Stimulated activated CD8-positive, alpha-beta memory T cell treated with anti-CD3 and anti-CD28 coated beads, Interleukin-15, amount 100 ng/mL, for 24 hours (primary cell): ENCODE measurements at regions not wholly inside any gene's neighbourhood (a gene's known extent, or its start where the extent isn't known, plus 50 kb on each side); places are given as distances from the start of the nearest gene placed in this dataset.

ENCODE experiments used
- DNase-seq: peaks from one replicate; pipeline ENCODE4 v3.0.0-alpha.2; 2020; ENCODE audit warnings: low read depth

DNA sequence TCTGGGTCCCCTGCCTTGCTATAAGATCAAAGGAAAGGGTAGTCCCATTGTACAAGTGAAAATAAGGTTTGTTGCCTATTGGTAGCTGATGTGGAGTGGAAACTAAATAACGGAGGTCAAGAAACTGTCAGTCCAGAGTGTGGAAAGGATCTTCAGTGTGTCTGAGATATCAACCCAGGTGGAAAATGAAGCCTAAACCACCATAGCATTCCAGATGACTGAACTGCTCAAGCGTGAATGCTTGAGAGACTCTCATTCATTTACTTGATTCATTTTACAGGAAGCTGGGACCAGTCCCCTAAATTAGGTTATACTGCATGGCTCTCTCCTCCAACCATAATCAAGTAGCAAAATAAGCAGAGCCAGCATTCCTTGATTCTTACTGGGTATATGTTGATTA is 116.0 kb upstream of the SLC28A3 start:
- no peak for DNase-seq

DNA sequence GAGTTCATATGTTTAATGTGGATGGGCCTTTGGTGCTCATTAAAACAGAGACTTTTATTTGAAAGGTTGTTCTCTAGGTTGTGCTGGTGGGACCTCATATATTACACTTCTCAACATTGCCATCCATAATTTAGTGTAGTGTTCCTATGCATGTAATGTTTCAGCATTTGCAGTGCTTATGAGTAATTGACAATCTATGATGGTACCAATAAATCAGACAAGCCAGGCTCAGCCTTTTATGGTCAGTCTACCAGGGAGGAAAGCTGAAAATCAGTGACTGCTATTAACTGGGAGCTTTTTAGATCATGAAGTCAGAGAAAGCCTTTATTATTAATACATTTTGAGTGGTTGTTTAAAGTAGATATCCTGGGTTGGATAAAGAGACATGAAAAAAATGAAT is 120.1 kb upstream of the SLC28A3 start:
- DNase-seq = no peak

DNA sequence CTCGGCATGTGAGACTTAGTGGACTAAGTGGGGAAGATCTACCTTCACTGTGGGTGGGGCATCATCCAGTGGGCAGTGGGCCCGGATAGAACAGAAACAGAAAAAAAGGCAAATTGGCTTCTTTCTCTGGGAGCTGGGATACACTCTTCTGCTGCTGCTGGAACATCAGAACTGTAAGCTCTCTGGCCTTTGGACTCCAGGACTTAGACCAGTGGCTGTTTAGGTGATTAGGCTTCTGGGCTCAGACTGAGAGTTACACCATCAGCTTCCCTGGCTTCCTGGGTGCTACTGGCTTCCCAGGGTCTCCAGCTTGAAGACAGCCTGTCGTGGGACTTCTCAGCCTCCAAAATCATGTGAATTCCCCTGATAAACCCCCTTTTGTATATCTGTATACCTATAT is 122.7 kb upstream of the SLC28A3 start:
- DNase-seq = no peak

GRCh38 chr9:84466580-84467285 is 126.2 kb upstream of the SLC28A3 start:
- no peak for DNase-seq

DNA sequence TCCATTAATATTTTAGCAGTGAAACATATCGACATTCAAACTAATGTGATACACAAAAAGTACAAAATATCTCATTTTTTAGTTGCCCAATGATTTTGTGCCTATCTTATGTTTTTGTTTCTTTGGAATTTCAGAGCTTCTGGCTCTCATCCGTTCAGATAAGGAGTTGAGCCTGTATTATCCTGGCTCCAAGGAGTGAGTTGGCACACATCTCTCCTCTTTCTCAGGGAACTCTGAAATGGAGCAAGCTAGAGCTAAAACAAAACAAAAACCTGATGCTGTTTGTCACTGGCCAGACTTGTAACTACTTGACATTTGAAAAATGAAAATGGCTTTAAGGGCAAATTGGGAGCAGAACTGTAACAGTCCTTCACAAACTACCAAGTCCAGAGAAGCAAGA is 131.3 kb upstream of the SLC28A3 start:
- no peak for DNase-seq

- no peak for DNase-seq
Measured at GRCh38 chr9:84478996-84479395, 138.4 kb upstream of the SLC28A3 start.

- no peak for DNase-seq
Measured at GRCh38 chr9:84480071-84480470, 139.5 kb upstream of the SLC28A3 start.

DNA sequence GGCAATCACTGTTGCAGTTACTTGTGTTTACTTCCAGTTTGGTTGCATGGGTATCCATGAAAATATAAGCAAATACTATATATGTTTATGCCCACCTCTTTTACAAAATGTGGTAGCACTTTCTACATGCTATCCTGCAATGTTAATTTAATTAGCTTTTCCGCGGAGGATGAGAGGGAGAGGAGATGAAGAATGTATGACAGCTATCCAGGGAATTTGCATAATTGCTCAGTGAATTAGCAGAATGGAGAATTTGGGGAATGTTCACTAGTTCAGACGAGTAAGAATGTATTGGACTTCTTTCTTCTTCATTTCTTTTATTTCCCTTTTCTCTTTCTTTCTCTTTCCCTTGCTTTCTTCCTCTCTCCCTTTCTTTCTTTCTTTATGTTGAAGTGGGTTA is 140.7 kb upstream of the SLC28A3 start:
- DNase-seq = no peak

DNA sequence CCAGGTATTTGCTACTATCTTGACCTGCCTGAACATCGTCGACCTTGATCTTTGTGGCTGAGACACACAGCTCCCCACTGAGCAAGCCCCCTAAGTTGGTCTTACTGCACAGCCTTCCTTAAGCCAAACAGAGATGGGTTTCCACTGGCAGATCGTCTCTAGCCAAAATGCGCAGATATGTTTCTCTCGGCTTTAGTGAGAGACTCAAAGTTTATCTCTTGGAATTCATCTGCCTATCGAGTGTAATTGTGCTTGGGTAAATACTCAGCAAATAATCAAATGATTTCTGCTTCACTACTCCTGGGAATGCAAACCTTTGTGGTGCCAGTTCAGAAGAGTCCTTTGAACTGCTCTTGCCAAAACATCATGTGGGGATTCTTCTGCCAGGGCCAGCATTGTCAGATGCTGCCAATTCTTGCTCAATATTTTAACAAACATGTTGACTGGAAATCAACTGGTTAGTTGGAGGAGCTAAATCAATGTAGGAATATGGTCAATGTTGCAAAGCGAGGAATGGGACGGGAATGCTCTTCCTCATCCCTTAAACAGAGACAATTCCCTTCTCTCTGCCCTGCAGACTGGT is 141.2 kb upstream of the SLC28A3 start:
- DNase-seq = no peak

GRCh38 chr9:84482607-84483006 is 142.0 kb upstream of the SLC28A3 start:
- no peak for DNase-seq

- no peak for DNase-seq
Measured at GRCh38 chr9:84484172-84484571, 143.6 kb upstream of the SLC28A3 start.

DNA sequence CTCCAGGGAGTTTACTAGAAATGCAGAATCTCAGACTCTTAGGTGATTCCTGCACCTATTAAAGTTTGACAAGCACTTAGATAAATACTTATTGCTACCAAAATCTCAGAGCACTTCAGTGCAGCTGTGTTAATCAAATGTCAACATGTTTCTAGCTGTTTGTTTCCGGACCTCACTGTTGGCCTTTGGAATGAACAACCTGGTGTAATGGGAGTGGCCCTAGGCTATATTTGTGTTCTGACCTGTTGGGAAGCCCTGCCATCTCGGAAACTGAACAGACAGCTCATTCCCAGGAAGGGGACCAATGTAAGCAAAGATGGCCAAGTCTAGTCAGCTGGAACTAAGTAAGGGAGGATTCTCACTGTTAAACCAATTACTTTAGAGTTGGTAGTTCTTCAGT is 145.0 kb upstream of the SLC28A3 start:
- DNase-seq = no peak

DNA sequence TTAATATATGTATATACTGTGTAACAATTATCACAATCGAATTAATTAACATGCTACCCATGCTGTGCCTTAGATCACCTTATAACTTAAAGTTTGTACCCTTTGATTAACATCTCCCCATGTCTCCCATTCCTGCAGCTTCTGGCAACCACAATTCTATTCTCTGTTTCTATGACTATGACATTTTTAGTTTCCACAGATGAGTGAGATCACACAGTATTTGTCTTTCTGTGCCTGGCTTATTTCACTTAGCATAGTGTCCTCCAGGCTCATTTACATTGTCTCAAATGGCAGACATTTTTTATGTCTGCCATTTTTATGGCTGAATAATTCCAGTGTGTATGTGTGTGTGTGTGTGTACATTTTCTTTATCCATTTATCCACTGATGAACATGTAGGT is 146.1 kb upstream of the SLC28A3 start:
- no peak for DNase-seq

DNA sequence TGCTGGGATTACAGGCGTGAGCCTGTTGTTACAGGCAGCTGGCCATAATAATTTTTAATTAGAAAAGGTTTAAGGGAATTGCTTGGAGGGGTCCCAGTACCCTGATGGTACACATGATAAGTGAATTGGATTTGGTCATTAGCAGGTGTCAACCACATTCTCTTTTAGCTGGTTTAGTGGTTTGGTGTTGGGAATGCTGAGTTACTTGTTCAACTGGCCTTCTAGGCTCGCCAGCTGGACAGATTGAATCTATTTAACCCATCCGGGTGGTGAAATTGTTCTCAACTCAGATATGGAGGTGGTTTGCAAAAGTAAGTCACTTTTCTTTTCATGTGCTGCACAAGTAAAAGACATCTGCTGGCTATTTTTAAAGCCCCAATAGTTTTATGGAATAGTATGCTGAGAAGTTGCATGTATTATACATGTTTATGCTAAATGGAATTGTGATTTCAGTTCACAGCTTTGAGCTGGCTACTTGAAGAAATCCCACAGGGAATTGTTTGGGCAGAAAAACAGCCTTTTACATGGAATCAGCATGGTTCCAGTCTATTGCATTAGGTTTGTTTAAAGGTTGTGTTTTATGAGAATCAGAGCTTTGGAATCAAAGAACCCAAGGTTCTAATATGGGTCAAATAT is 149.8 kb upstream of the SLC28A3 start:
- no peak for DNase-seq

DNA sequence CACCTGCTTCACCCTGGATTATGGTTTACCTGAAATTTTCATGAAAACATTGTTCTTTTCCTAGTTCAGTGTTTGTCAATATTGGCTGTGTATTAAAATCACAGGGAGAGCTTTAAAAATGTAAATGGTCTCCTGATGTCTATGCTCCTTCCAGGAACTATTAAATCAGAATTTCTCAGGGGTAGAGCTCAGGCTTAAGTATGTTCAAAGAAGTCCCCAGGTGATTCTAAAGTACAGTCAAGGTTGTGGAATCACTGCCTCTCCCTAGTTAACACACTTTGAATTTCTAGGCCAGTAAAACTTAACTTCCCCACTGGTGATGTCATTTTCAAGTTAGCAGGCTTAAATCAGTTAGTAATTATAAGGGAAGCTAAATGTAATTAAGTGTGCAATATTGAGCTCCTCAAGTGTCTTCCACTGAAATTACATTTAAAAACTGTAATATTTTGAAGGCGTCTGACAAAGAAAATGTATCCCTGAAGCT is 150.3 kb upstream of the SLC28A3 start:
- no peak for DNase-seq

DNA sequence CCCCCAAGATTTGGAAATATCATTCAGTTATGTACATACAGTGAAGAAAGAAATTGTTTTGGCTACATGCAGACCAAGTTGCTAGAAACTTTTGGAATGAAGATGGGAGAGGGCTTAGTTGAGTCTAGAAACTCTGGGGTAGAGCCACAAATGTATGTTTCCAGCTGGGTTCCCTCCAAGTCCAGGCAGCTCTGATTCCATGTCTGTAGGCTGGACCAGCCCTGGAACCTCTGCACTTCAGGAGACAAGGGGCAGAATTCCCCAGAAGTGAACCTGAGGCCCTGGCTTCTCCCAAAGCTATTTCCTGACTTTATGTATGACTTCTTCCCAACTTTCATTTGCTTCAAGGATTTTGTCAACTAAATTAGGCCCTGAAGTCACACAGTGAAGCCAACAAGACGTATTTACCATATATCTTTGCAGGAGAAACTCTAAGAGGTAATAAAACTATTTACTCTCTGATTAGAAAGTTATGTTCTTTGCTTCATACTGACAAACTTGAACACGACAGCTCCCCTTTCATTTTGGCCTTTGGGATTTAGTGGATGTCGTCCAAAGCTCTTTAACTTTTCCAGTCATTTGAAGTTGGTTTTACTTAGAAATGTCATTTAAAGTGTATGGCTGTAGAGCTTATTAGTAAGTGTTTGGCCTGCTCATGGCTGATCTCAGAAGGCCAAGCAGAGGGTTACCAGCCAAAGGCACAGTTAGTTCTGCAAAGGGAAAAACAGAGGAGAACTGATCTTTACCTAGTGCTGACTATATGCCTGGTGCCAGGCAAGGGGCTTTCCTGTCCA is 152.0 kb upstream of the SLC28A3 start:
- DNase-seq = no peak

DNA sequence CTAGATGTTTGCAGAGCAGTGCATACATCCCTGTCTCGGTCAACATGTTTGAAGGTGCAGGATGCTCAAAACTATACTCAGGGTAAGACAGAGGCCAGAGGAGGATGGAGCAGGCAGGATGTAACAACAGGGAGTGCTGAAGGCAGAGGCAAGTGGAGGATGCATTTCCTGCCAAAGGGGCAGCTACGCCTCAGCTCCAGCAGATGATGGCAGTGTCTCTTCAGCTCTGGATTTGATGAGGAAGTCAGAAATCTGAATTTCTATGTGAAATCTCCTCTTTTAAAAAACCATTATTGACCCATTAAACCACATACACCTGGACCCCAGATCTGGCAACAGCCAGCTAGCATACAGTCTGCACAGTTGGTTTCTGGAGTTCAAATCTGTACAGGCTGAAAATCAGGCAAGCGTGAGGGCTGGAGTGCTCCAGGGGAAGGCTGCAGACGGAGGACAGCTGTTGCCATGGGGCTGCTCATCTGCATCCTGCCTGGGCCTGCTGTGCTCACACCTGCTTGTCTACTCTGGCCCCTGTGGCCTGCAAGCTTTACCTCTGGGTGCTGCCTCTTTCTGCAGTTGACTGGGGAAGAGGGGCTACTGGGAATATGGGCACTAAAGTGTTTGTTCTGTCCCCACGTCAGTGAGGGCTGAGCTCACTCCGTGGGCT is 152.9 kb upstream of the SLC28A3 start:
- no peak for DNase-seq

DNA sequence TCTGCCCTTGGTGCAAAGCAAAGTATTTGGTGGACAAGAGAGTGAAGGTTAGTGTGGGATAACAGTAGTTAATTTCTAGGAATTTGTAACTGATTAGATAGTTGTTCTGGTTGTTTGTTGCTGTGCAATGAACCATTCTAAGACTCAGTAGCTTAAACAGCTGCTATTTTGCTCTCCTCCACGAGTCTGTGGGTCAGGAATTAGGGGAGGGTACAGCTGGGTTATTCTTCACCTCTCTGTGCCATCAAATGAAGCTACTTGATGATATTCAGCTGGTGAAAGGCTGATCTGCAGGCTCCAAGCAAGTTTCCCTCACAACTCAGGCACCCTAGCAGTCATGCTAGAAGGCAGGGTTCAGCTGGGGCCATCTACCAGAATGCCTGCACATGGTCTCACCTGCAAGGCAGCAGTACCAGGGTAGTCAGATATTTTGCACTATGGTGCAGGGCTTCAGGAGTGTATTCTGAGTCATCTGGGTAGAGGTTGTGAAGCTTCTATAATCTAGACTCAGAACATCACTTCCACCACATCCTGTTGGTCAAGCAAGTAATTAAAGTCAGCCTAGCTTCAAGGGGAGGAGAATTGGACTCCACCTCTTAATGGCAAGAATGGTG is 159.5 kb upstream of the SLC28A3 start:
- no peak for DNase-seq

DNA sequence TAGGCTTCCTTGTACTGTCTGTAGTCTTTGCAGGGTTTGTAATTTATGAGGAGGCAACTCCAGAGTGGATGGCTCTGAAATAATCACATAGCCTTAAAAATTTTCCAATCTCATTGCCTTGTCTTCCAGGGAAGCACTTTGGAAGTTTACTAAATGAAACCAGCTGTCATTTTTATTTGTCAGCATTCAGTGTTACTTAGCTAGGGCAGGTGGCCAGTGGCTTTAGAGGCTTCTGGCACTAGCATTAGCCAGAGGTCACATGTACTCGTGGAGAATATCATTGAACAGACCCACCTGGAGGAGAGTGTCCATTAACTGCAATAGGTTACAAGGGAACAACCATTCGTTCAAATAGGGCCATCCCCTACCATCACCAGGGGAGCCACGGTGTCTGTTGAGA is 160.3 kb upstream of the SLC28A3 start:
- DNase-seq = no peak

GRCh38 chr9:84501587-84501986 is 161.0 kb upstream of the SLC28A3 start:
- DNase-seq = no peak

DNA sequence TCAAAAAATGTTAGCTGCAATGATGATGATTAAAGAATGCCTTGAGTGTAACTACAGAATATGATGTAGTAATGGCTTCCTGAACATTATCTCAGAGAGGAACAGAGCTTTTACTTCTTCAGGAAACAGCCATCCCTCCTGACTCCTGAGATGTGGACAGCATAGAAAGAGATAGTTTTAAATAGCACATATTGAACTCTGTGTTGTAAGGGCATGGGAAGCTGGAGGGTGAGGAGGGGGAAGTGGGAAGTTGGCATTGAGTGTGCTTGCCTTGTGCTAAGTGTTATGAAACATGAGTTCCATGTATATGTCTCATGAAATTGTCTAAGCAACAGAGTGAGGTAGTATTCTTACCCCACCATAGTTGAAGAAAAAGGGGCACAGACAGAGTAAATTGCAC is 161.5 kb upstream of the SLC28A3 start:
- no peak for DNase-seq

DNA sequence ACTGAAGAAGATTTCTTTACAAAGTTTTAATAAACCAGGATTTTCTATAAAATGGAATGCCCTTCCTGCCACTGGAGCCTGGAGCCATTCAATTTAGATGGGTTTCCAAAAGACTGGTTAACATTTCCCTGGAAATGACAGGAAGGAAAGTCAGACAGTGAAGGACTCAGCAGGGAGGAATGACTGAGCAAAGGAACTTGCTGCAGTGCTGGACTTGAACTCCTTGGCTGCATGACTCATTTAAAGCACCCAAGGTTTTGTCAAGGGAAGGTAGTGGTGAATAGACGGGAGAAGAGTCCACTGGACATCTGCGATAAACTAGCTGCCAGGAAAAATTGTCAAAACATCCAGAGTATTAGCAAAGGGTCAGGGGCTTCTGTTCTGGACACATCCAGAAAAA is 163.8 kb upstream of the SLC28A3 start:
- no peak for DNase-seq
